ENCODE measurements at regions not wholly inside any gene's neighbourhood (a gene's known extent, or its start where the extent isn't known, plus 50 kb on each side); places are given as distances from the start of the nearest gene placed in this dataset.

DNA sequence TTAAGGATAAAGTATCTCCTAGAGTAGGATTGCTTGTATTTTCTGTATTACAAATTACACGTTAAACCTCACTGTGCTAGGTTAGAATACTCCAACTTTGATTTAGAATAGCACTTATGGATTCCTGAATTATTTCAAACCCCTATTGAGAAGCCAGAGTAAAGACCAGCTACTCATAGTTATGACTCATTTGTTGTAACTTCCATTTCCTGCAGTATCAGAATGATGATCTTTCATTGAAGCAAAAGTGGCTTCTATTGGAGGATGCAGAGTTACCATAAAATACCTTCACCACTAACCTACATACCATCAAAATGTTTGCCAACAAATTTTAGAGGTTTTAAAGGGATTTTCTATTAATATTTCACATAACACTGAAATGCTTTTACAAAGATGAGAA is 1322.7 kb upstream of the ALCAM start:
- no peaks in the 10 kb centered on the region for H3K9me3 ChIP-seq (ENCODE audit: control insufficient read depth, low read depth, low read length)
- no peak overlapping the region for H2AK5ac ChIP-seq (ENCODE audit: insufficient read length, low read length)
- no peaks in the 10 kb centered on the region for H3K4me1 ChIP-seq (ENCODE audit: insufficient read depth, low read length)
- Mint-ChIP-seq H3K27ac (no peak overlapping the region), H3K4me1 (no peaks in the 10 kb centered on the region), H3K27me3 (ENCODE audit: low read depth) (no peaks in the 10 kb centered on the region), H3K4me3 (no peak overlapping the region), H3K9me3 (no peaks in the 10 kb centered on the region; a peak in 3 of 5 replicates), H3K36me3 (ENCODE audit: insufficient read depth in 1 of 3, low read depth in 3 of 3) (peaks cover 0 to 2% (median 0%) of the 10 kb centered on the region in 3 experiments; a peak in 2 of 7 replicates)
- H3K23ac ChIP-seq (ENCODE audit: insufficient read length, low read depth, low read length): no peak overlapping the region
- TF ChIP-seq, protein P1, sequence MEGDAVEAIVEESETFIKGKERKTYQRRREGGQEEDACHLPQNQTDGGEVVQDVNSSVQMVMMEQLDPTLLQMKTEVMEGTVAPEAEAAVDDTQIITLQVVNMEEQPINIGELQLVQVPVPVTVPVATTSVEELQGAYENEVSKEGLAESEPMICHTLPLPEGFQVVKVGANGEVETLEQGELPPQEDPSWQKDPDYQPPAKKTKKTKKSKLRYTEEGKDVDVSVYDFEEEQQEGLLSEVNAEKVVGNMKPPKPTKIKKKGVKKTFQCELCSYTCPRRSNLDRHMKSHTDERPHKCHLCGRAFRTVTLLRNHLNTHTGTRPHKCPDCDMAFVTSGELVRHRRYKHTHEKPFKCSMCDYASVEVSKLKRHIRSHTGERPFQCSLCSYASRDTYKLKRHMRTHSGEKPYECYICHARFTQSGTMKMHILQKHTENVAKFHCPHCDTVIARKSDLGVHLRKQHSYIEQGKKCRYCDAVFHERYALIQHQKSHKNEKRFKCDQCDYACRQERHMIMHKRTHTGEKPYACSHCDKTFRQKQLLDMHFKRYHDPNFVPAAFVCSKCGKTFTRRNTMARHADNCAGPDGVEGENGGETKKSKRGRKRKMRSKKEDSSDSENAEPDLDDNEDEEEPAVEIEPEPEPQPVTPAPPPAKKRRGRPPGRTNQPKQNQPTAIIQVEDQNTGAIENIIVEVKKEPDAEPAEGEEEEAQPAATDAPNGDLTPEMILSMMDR (conservative IDR thresholded peaks at IDR 0.05): no peak
- no peak overlapping the region for H3K4ac ChIP-seq (ENCODE audit: low read depth, low read length)
- H2AFZ ChIP-seq (ENCODE audit: low read length): no peak overlapping the region
- no peak overlapping the region for H3K9ac ChIP-seq (ENCODE audit: extremely low read depth, insufficient read length, low read length)
- no peak overlapping the region for H3K18ac ChIP-seq (ENCODE audit: insufficient read length, low read depth, low read length)
- H4K5ac ChIP-seq (ENCODE audit: insufficient read length, low read depth, low read length): no peak overlapping the region
- no peaks in the 10 kb centered on the region for H3K79me2 ChIP-seq (ENCODE audit: insufficient read depth, low read length)
- H2BK20ac ChIP-seq (ENCODE audit: low read depth, low read length, poor library complexity, severe bottlenecking): no peak overlapping the region
- H4K8ac ChIP-seq (replicated peaks; ENCODE audit: insufficient read length, low read depth, low read length): no peak overlapping the region
- no peaks in the 10 kb centered on the region for H4K20me1 ChIP-seq (ENCODE audit: control insufficient read depth, insufficient read depth, insufficient read length)
- no peak overlapping the region for H2BK120ac ChIP-seq (ENCODE audit: low read depth, low read length, poor library complexity, severe bottlenecking)
- H2BK5ac ChIP-seq (ENCODE audit: insufficient read length, low read length): no peak overlapping the region
- no peaks in the 10 kb centered on the region for H3K23me2 ChIP-seq (ENCODE audit: insufficient read length, low read depth, low read length, poor library complexity, severe bottlenecking)
- no peaks in the 10 kb centered on the region for H3K79me1 ChIP-seq (ENCODE audit: insufficient read depth, low read depth, low read length, poor library complexity, severe bottlenecking)
- H4K91ac ChIP-seq (ENCODE audit: insufficient read length, low read depth, low read length): no peak overlapping the region
- no CpG with 5 or more reads among the region's 1 CpG for WGBS (ENCODE audit: extremely low coverage, insufficient read length, low lambda C conversion rate)
- H2BK12ac ChIP-seq (ENCODE audit: insufficient read length, low read depth, low read length): no peak overlapping the region
- H3K14ac ChIP-seq (ENCODE audit: insufficient read depth, low read length): no peak overlapping the region
- no peak overlapping the region for H2BK15ac ChIP-seq (ENCODE audit: low read depth, low read length)
- no peak overlapping the region for H3K27ac ChIP-seq (ENCODE audit: insufficient read length, low read depth, low read length)
- DNase-seq: no peak
- H3K27me3 ChIP-seq (ENCODE audit: insufficient read depth, low read length): no peaks in the 10 kb centered on the region
- no peak overlapping the region for H3T11ph ChIP-seq (ENCODE audit: low read length)
- no peak overlapping the region for H3K56ac ChIP-seq (ENCODE audit: insufficient read length, low read depth, low read length)
- no peak overlapping the region for H3K4me2 ChIP-seq (ENCODE audit: insufficient read depth, insufficient read length, low read length)
